Left forelimb (tissue), 1 donor: ENCODE measurements at regions not wholly inside any gene's neighbourhood (a gene's known extent, or its start where the extent isn't known, plus 50 kb on each side); places are given as distances from the start of the nearest gene placed in this dataset.
"Not testable (repeated sequence)": the region's sequence is repeated elsewhere in the genome, so short reads cannot be mapped to it uniquely, and the experiment has no call there.

Experiments used
- DNase-seq: peaks from one replicate; pipeline ENCODE4 v3.0.0-alpha.2; 2018; ENCODE audit warnings: low spot score

GRCh38 chr6:112984899-112985298 lies 637.8 kb downstream of the RFPL4B start:
- no peak for DNase-seq

- no peak for DNase-seq
Observed at GRCh38 chr6:112986321-112986720, 639.2 kb downstream of the RFPL4B start.

- DNase-seq, result no peak
Observed at GRCh38 chr6:112988748-112989147, 641.6 kb downstream of the RFPL4B start.

- no peak for DNase-seq
Observed at GRCh38 chr6:112990971-112991370, 643.8 kb downstream of the RFPL4B start.

GRCh38 chr6:112991912-112992311 lies 644.8 kb downstream of the RFPL4B start:
- no peak for DNase-seq

GRCh38 chr6:112997421-112998085 lies 650.4 kb downstream of the RFPL4B start:
- DNase-seq, result no peak

GRCh38 chr6:113004054-113004453 lies 656.9 kb downstream of the RFPL4B start:
- DNase-seq, result no peak

- no peak for DNase-seq
Observed at GRCh38 chr6:113004470-113005270, 657.5 kb downstream of the RFPL4B start.

GRCh38 chr6:113006494-113006893 lies 659.4 kb downstream of the RFPL4B start:
- no peak for DNase-seq

GRCh38 chr6:113009682-113010081 lies 662.6 kb downstream of the RFPL4B start:
- no peak for DNase-seq

GRCh38 chr6:113010196-113010989 lies 663.3 kb downstream of the RFPL4B start:
- no peak for DNase-seq

- DNase-seq, result no peak
Observed at GRCh38 chr6:113011389-113011788, 664.3 kb downstream of the RFPL4B start.

- no peak for DNase-seq
Observed at GRCh38 chr6:113011801-113012200, 664.7 kb downstream of the RFPL4B start.

- no peak for DNase-seq
Observed at GRCh38 chr6:113015249-113015648, 668.1 kb downstream of the RFPL4B start.

GRCh38 chr6:113017353-113017752 lies 670.2 kb downstream of the RFPL4B start:
- no peak for DNase-seq

GRCh38 chr6:113018351-113019151 lies 671.4 kb downstream of the RFPL4B start:
- no peak for DNase-seq

GRCh38 chr6:113019176-113019575 lies 672.0 kb downstream of the RFPL4B start:
- no peak for DNase-seq

GRCh38 chr6:113027780-113028179 lies 680.6 kb downstream of the RFPL4B start:
- no peak for DNase-seq

GRCh38 chr6:113029161-113029560 lies 682.0 kb downstream of the RFPL4B start:
- DNase-seq, result not testable (repeated sequence)

GRCh38 chr6:113031591-113032238 lies 684.6 kb downstream of the RFPL4B start:
- DNase-seq, result no peak

GRCh38 chr6:113039005-113039404 lies 691.9 kb downstream of the RFPL4B start:
- no peak for DNase-seq
